ENCODE measurements at regions not wholly inside any gene's neighbourhood (a gene's known extent, or its start where the extent isn't known, plus 50 kb on each side); places are given as distances from the start of the nearest gene placed in this dataset.

- no peak for DNase-seq
Measured at GRCh38 chr18:78740876-78741275, 238.7 kb upstream of the SALL3 start.

- DNase-seq: no peak
Measured at GRCh38 chr18:78741381-78742217, 238.0 kb upstream of the SALL3 start.

GRCh38 chr18:78742218-78742745 lies 237.3 kb upstream of the SALL3 start:
- DNase-seq: no peak

GRCh38 chr18:78743078-78743477 lies 236.5 kb upstream of the SALL3 start:
- DNase-seq: no peak

GRCh38 chr18:78751664-78752063 lies 228.0 kb upstream of the SALL3 start:
- no peak for DNase-seq

GRCh38 chr18:78753240-78753639 lies 226.4 kb upstream of the SALL3 start:
- DNase-seq: no peak

- no peak for DNase-seq
Measured at GRCh38 chr18:78754311-78755043, 225.1 kb upstream of the SALL3 start.

GRCh38 chr18:78757014-78757413 lies 222.6 kb upstream of the SALL3 start:
- DNase-seq: no peak

- DNase-seq: no peak
Measured at GRCh38 chr18:78758496-78758895, 221.1 kb upstream of the SALL3 start.

- no peak for DNase-seq
Measured at GRCh38 chr18:78762753-78763152, 216.9 kb upstream of the SALL3 start.

GRCh38 chr18:78764544-78764943 lies 215.1 kb upstream of the SALL3 start:
- no peak for DNase-seq

GRCh38 chr18:78765142-78765541 lies 214.5 kb upstream of the SALL3 start:
- DNase-seq: no peak

GRCh38 chr18:78765637-78766281 lies 213.9 kb upstream of the SALL3 start:
- DNase-seq: no peak

- no peak for DNase-seq
Measured at GRCh38 chr18:78766651-78767533, 212.7 kb upstream of the SALL3 start.

- no peak for DNase-seq
Measured at GRCh38 chr18:78767648-78768071, 212.0 kb upstream of the SALL3 start.

- no peak for DNase-seq
Measured at GRCh38 chr18:78768221-78768620, 211.4 kb upstream of the SALL3 start.

GRCh38 chr18:78768656-78769501 lies 210.7 kb upstream of the SALL3 start:
- DNase-seq: no peak

GRCh38 chr18:78769502-78770105 lies 210.0 kb upstream of the SALL3 start:
- no peak for DNase-seq

GRCh38 chr18:78770139-78770822 lies 209.3 kb upstream of the SALL3 start:
- DNase-seq: no peak

- DNase-seq: no peak
Measured at GRCh38 chr18:78770823-78771139, 208.8 kb upstream of the SALL3 start.

Data from GF-D8 (cell line).